Fibroblast of the conjunctiva (primary cell): ENCODE measurements at regions not wholly inside any gene's neighbourhood (a gene's known extent, or its start where the extent isn't known, plus 50 kb on each side); places are given as distances from the start of the nearest gene placed in this dataset.

Source experiments
- DNase-seq: peaks from one replicate; pipeline ENCODE4 v3.0.0-alpha.2; 2010; ENCODE audit warnings: low read depth

DNA sequence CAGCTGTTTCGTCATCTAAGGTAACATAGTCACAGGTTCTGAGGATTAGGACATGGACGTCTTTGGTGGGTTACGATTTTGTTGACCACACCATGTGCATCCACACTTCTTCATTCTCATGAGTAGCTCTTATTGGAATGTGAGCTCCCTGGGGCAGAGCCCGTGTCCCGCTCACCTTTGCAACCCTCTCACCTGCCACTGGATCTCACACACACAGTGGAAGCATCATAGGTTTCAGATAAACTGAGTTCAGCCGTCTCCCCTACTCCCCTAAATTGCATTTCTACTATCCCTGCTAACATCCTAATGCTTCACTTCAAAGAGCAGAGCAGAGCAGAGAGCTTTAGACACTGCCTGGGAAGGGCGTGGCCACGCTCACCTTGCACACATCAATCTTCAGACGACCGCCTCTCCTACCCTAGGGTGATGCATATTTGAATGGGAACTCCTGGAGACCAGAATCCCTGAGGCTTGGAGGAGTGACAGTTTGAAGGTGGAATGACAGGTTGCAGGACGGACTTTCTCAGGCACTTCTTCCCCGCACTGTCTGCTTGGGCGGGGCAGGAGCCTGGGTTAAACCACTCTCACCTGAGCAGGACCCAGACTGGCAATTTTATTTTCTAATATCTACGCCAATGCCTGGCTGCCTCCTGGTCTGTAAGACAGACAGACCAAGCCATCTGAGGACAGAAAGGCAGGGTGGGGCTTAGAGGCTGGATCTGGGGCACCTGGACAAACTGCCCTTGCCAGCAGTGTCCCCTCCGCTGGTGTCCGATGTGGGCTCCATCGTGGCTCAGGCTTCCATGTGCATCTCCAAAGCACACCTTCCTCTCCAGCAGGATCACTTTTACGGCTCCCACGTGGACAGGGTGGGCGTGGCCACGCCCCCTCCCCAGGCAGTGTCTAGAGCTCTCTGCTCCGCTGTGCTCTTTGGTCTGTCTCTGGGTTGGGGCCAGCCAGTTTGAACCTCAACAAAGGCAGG, 229.5 kb upstream of the COPS8 start:
- DNase-seq: no peak

DNA sequence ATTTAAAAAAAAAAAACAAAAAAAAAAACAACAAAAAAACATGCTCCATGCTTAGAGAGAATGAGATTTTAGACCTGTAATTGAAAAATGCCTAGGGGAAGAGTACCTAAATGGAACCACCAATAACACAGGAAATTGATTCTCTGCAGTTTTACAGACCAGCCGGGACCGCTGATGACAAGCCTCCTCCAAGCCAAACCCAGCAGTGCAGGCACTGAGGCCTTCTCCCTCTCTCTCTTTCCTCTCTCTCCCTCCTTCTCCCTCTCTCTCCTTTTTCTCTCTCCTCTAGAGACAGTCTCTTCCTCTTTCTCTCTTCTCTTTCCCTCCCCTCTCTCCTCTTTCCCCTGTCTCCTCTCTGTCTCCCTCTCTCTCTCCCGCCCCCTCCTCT, 228.8 kb upstream of the COPS8 start:
- DNase-seq: no peak

DNA sequence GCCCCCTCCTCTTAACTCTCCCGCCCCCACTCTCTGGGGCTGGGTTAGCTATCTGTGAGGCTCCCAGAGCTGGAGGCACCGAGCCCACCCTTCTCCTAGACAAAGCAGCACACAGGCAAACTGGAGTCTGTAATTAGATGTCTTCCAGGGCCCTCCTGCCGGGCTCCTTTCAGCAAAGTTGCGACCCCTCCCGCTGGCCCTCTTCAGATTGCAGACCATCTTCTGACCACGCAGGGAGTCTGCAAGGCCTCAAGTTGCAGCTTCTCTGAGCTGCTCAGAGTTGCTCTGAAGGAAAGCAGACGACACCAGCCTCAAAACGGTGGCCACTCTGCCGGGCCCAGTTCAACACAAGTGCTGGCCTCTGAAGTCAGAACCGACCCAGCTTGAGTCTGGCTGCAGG, 228.4 kb upstream of the COPS8 start:
- no peak for DNase-seq

DNA sequence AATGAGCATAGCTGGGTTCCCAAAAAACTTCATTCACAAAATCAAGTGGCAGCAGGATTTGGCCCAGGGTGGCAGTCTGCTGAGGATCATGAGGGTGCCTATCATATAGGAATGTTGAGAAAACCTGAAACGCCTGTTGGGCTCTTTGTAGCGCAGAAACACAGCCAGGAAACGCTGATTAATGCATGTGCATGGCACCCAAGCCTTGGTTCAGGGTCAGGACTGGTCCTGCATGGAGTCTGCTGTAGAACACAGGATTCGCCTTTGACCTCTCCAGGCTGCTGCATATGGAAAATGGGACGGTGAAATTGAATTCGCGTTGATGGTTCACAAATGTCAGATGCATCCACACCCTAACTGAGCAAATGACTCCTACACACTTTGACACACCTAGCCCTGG, 227.9 kb upstream of the COPS8 start:
- no peak for DNase-seq

DNA sequence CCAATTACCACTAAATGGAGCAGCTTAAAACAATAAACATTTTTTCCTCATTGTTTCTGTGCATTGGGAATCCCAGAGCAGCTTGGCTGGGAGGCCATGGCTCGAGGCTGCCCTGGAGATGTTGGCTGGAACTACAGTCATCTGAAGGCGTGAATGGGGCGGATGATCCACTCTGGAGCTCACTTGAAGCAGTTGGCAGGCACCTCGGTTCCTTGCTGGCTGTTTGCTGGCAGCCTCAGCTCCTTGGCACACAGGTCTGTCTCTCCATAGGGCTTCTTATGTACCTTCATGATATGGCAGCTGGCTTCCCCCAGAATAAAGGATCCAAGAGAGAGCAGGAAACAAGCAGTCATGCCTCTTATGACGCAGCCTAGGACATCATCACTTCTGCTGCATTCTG, 227.0 kb upstream of the COPS8 start:
- DNase-seq: no peak

DNA sequence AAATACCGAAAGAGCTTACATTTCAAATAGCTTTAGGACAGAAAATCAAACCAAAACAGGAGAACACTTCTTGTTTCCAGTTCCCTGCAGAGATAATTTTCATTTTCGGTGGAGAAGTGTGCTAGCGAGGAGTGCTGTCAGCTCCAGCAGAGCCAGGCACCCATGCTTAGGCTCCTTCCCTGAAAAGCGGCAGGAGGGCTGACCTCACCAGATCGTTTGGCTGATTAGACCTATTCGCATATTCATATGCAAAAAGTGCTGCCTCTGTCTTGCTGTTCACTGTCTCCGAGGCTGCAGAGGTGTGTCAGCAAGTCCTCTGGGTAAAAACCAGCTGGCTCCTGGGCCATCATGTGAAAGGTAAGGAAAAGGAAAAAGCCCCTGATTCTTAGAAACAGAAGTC, 225.8 kb upstream of the COPS8 start:
- no peak for DNase-seq

DNA sequence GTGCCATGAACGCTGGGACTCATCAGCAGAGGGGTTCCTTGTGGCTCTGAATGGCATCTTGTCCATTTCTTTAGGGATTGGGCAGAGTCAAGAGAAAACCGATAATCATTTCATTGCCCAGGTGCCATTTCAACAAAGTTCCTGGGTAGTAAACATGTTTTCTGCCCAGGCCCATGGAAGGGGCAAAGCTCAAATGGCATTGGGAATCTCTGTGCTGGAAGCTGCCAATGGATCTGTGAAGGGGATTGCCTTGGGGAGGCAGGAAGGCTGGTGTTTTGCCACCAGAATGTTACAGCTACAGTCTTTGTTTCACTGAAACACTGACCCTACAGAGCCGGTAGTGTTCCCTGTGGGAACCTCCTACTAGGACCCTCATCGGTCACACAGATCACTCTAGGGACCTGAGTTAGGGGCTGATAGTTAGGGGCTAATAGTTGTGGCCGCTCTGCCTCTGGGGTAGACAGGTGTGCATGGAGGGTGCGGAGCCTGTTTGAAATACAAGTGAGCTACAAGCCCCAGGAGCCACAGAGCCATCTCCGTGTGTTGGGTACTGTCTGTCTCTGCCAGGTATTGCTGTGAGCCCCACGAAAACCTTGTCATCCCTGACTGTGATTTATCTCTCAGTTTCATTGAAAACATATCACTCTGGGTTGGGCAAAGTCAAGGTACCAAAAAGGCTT, 224.4 kb upstream of the COPS8 start:
- no peak for DNase-seq

DNA sequence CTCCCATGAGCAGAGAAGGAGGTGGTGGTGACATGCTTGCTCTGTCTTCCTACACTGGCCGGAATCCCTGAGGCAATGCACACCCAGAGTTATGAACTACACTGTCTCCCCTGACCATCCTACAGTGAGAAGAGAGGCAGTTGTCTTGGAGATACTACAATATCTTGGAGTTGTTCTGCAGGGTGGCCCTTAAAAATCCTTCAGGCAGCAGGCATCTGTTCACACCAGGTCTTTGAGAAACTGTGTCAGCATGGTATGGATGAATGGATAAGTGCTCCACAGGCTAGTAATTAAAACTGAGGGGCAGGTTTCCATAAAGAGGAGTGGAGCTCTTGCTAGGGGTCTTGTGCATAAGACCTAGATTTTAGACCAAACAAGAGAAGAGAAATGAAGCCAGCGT, 223.7 kb upstream of the COPS8 start:
- DNase-seq: no peak

DNA sequence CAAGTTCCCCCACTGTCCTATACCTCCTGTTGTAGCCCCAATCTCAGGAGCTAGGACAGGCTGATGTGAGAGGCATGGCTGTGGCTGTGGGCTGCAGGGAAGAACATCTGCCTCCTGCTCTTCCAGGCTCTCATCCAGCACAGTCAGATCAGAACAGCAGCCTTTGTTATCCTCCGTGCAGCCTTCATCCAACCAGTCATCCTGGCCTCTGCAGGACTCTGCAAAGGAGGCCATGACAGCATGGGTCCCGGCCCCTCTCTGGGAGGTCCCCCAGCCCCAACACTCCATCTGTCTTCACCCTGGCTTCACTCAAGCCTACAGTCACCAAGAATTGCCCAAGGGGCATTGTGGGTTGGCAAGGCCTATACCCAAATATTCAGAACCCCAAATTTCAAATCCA, 223.2 kb upstream of the COPS8 start:
- no peak for DNase-seq

DNA sequence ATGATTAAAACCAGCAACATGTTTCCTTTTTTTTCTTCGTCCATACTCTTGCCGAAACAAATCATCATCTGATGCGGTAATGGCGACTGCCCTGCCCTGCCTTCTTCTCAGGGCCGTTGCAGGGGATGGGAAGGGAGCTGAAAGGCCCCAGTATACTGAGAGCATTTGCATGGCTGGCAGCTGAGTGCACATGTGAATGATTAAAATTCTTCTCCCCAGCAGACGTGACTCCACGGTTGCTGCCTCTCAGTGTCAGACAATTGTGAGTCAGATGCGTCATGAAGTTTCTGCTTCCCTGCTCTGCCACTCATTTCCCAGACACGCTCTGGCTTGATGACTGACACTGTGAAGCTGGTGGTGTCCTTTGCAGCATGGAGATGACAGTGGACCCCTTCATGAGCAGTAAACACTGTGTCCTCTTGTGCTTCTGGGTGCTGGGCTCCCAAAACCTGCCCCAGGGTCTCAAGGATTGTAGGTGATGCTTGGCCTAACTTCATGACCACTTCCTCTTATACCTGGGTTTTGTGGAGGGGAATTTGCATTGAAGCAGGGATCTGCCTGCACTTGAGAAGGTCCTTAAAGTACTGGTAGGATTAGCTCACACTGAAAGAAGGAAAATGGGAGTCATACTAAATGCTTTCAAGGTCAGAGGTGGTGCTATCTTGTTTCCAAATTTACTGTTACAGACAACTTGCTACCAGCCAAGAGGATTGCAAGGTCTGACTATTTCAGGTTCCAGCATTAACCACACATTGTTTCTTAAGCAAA, 222.5 kb upstream of the COPS8 start:
- peak; percentile 64 for DNase-seq

DNA sequence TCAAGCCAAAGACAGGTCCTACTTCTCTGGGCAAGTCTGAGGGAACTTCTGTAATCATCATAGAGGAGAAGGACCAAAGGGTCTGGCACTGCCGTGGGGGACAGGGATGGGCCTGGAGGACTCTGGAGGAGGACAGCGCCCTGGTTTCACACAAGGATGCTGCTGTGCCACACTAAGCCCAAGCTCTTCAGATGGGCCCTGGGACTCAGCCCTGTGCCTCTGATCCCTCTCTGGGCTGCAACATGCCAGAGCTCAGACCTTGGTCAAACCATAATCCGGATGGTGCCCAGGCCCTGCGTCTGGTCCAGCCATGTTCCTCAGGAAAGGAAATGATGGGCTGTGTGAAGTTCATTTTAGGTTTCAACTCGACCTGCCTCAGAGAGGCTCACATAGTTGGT, 222.0 kb upstream of the COPS8 start:
- DNase-seq: no peak

DNA sequence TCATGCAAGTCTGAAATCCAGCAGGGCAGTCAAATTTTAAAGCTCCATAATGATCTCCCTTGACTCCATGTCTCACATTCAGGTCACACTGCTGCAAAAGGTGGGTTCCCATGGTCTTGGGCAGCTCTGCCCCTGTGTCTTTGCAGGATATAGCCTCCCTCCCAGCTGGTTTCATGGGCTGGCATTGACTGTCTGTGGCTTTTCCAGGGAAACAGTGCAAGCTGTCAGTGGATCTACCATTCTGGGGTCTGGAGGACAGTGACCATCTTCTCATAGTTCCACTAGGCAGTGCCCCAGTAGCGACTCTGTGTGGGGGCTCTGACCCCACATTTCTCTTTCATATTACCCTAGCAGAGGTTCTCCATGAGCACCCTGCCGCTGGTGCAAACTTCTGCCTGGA, 220.6 kb upstream of the COPS8 start:
- no peak for DNase-seq

DNA sequence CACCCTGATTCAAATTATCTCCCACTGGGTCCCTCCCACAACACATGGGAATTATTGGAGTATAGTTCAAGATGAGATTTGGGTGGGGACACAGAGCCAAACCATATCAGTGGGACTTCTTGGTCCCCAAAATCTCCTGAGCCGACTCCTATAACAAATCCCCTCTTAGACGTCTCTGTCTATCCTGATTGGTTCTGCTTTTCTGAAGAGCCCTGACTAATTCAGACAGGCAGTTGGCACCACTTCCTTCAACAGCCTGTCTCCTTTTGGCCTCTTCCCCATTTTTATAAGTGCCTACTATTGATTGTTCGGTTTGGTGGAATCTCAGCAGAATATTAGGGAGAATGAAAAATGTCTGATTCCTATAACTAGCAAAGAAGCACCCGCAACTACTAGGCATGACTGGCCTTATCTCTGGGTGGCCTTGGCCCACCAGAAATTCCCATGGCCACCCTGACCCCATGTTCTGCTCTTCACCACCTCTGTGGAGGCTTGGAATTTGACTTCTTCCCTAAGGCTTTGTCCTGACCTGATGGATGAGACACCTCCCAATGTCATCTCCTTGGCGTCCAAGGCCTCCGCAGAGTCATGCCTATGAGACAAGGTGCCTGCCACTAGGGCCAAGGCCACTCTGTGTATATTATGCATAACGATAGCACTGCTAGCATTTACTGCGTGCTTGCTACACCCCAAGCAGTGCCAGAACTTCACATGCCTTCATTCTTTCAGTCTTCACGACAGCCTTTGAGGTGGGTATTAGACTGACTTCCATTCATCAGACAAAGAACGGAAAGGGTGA, 218.9 kb upstream of the COPS8 start:
- no peak for DNase-seq

DNA sequence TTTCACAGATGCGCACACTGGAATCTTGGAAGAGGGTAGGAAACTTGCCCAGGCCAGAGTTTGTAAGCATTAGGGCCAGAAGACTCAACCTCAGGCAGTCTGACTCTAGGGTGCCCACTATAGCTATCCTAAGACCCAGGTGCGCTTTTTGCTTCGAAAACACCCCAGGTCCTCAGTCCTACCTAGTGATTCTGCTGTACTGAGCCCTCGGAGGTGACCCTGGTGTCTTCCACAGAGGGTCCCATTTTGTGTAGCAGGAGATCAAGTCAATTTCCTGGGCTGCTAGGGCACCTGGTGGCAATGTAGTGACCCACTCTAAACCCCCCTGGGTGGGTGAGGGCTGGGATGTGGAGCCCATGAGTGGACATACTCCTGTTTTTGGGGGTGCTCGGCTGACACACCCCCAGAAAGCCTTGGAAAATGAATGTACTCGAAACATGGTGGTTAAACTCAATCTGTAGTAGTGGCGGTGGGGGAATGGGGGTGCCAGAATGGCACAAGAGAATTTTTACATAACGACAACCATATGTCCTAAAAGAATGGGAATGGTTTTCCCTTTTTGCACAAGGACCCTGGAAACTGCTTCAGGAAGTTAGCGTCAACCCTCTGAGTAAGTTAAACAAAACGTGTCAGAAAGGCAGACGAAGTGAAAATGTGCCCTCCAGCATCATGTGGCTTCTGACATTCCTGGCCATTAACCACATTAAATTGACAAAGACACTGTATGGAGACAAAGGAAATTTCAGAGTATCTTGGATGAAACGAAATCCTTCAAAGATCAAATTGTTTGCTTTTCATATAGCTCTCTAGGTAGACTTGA, 218.0 kb upstream of the COPS8 start:
- no peak for DNase-seq

DNA sequence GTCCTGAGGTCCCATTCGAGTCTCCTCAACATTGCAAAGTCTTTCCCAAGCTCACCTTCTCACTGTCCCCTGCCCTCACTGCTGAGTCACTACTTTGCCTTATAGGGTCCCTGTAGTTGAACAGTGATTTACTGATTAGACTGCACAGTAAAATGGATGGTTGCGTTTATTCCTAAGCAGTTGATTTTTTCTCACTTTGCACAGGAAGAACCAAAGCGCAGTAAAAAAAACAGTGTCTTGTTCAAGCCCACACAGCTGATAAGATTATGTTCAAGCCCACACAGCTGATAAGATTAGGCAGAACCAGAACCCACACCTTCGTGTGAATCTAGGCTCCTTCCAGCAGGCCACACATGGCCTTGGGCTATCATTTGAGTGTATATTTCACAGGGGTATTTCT, 215.3 kb upstream of the COPS8 start:
- no peak for DNase-seq

DNA sequence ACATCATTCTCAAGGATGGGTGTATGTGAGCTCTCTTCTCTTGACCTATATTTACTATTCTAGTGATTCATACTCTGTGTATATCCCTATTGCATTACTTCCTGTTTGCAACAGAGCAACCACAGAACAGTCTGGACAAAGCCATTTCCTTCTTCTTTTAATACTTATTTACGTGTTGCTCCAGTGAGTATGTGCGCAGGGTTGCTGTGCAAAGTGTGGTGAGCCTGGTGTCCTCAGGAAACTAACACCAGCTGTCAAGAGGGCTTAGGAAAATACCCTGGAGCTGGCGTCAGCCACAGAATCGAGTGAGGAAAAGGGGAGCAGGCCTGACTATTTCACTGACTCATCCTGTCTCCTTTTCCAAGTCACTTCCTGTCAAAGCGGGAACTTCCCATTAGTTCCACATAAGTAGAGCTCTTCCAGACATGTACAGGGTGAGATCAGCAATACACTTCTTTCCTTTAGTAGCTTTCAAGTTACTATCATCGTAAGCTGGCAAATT, 214.1 kb upstream of the COPS8 start:
- DNase-seq: peak; percentile 79

DNA sequence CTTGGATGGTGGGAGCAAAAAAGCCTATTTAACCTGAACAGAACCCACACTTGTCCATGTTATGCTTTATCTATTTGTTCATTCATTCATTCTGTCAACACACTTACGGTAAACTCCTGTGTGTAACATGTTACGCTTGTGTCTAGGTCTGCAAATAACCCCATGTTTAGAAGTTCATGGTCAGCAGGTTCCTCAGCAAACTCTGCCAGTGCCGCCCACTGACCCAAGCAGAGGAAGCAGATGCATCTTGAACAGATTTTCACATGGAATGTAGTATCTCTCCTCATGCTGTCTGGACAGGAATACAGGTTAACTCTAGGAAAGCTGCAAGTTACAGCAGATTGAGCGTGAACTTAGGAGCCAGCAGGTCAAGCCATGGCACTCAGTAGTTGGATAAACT, 213.7 kb upstream of the COPS8 start:
- no peak for DNase-seq

DNA sequence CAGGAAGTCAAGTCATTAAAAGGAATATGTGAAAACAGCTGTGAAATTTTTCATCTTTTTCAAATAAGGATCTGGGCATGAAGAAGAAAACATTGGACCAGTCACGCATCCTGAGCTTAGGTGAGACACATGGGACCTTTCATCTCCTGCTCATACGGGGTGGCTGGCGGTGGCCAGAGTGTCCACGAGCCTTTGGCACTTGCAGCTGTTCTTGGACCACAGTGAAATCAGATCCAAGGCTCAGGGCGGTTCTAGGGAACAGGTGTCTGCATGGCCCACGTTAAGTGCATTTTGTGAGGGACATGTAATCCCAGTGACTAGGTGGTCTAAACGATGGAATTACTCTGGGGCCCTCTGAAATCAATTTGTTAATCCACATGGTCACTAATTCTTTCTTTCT, 212.7 kb upstream of the COPS8 start:
- DNase-seq: no peak

DNA sequence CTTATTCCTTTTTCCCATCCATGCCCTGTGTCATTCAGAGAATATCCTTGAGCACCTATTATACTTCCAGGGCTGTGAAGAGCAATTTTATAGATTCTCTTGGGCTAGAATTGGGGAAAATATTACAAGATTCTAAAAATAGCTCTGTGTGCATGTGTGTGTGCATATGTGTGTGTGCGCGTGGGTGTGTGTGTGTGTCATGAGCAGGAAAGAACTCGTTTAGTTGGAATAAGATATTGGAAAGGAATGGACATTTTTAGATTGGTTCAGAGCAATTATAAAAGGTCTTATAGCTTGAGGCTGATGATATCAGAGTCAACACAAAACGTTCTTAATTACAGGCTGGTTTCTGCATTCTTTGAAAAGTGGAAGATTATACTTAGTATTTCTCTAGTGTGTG, 212.1 kb upstream of the COPS8 start:
- DNase-seq: no peak

DNA sequence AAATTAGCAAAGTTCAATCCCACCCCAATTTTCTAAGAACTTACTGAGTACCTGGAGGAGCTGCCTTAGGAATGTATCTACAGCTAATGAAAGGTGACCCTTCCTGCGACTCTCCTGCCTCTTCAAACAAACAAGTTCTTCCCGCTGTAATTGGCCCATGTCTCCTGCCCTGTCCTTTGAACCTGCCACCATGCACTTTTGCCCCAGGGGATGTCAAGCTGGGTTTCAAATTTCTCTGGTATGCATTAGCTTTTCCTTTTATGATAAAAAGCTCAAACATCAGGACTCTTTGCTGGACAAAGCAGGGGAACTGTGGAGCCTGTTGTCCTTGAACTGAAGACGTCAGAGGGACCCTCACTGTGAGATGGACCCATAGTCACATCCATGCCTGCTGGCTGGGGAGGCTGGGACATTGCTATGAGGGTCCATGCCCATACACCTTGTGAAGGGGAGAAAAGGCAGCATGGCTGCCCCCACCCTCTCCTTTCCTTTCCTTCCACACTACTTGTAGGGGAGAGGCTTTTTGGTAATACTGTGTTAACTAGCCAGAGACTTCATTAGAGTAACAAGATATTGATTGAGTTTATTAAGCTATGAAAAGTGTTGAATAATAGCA, 210.7 kb upstream of the COPS8 start:
- DNase-seq: no peak
